GM04504 (cell line): ENCODE measurements at regions not wholly inside any gene's neighbourhood (a gene's known extent, or its start where the extent isn't known, plus 50 kb on each side); places are given as distances from the start of the nearest gene placed in this dataset.
"Not testable (repeated sequence)": the region's sequence is repeated elsewhere in the genome, so short reads cannot be mapped to it uniquely, and the experiment has no call there.

Experiments used
- DNase-seq: peaks from one replicate; pipeline ENCODE4 v3.0.0-alpha.2; 2012; ENCODE audit warnings: low read depth

DNA sequence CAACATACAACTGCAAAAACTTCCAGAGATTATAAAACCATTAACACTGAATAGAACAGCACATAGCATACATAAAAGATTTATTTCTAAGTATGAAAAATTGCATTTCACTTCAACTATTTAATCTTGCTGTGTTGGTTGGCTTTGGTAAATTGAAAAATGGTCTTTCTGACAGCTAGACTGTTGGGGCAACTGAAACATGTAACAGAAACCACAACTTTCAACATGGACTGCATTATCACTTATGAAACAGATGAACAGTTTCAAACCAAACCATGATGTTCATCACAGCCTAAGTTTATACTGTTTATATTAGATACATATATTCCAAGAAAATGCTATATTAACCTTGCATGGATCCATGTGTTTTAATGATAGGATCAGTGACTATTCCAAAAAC is 324.1 kb upstream of the PCDH9 start:
- DNase-seq = no peak

DNA sequence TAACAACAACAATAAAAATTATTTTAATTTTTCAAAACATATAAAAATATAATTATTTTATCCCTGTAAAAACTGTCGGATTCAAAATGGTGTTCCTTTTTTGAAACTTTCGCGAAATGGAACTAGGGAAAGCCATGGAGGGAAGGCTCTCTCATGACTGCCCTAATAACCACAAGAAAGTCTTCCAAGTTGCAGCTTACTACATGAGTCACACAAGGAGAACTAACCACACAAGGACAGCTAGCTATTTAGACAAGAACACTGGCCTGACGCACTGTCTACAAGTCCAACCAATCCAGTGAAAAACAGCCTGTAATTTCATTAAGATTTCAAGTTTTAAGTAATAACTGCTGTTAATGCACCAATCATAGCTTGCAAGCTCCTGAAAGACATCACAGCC is 319.2 kb upstream of the PCDH9 start:
- no peak for DNase-seq

DNA sequence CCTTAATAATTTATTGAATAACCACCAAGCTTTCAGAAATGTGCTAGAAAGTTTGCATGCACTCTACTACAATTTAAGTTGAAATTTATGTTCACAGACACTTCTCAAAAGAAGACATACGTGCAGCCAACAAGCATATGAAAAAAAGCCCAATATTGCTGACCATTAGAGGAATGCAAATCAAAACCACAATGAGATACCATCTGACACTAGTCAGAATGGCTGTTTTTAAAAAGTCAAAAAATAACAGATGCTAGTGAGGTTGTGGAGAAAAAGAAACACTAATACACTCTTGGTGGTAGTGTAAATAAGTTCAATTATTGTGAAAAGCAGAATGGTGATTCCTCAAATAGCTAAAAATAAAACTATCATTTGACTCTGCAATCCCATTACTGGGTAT is 308.8 kb upstream of the PCDH9 start:
- DNase-seq = no peak

DNA sequence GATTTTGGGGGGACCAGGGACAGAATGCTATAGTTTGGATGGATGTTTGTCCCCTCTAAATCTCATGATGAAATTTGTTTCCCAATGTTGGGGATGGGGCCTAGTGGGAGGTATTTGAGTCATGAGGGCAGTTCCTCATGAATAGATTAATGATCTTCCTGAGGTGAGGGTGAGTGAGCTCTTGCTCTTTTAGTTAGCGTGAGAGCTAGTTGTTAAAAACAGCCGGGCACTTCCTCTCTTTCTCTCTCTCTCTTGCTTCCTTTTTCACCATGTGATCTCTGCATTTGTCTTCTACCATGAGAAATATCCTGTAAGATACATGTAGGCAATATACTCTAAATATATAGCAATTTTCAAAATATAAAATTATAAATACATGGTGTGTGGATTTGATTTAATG is 290.8 kb upstream of the PCDH9 start:
- DNase-seq = no peak

DNA sequence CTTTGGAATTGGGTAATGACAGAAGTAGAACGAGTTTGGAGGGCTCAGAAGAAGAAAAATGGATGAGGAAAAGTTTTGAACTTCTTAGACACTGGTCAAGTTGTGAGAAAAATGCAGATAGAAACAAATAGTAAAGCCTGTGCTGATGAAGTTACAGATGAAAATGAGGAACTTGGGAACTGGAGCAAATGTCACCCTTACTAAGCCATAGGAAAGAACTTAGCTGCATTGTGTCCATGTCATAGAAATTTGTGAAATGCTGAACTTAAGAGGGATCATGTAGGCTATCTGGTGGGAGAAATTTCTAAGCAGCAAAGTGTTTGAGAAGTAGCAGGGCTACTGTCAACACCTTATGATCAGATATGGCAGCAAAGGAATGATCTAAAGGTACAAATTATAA is 289.2 kb upstream of the PCDH9 start:
- DNase-seq = no peak

DNA sequence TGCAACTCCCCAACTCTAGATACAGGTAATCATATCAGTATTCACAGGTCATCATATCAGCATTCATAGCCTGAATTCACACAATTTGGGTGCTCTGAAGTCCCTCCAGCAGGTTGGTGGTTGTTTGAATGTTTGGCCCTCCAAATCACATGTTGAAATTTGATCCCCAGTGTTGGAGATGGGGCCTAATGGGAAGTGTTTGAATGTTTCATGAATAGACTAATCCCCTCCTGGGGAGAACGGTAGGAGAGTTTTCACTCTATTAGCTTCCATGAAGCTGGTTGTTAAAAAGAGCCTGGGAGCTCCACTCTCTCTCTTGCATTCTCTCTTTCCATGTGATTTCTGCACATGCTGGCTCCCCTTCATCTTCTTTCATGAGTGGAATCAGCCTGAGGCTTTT is 288.6 kb upstream of the PCDH9 start:
- DNase-seq = no peak

DNA sequence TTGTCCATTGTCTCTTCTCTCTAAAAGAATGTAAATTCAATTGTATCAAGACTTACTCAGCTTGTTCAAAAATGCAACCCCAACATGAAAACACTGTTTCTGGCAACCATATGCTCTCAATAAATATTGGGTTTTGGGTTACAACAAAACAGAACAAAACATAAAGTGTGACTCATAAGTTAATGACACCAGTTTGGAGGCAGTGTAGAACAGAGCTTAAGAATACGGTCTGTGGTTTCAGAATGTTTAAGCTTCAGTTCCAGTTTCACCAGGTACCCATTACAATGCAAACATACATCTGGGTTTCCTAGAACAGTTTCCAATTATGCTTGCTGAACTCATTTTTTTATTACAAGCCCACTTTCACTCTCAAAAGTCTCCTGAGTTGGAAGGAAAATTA is 285.8 kb upstream of the PCDH9 start:
- DNase-seq = no peak

DNA sequence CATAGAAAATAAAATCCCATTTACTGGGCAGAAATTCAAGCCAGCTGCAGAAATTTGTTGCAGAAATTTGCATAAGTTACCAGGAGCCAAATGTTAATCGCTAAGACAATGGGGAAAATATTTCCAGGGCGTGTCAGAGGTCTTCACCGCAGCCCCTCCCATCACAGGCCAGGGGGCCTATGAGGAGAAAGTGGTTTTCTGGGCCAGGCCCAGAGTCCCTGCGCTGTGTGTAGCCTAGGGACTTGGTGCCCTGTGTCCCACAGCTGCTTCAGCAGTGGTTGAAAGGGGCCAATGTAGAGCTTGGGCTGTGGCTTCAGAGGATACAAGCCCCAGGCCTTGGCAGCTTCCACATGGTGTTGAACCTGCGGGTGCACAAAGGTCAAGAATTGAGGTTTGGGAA is 278.9 kb upstream of the PCDH9 start:
- no peak for DNase-seq

DNA sequence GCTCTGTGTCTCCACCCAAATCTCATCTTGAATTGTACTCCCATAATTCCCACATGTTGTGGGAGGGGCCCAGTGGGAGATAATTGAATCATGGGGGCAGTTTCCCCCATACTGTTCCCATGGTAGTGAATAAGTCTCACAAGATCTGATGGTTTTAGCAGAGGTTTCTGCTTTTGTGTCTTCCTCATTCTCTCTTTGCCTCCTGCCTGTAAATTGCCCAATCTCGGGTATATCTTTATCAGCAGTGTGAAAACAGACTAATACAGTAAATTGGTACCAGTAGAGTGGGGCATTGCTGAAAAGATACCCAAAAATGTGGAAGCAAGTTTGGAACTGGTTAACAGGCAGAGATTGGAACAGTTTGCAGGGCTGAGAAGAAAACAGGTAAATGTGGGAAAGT is 278.1 kb upstream of the PCDH9 start:
- DNase-seq = not testable (repeated sequence)

DNA sequence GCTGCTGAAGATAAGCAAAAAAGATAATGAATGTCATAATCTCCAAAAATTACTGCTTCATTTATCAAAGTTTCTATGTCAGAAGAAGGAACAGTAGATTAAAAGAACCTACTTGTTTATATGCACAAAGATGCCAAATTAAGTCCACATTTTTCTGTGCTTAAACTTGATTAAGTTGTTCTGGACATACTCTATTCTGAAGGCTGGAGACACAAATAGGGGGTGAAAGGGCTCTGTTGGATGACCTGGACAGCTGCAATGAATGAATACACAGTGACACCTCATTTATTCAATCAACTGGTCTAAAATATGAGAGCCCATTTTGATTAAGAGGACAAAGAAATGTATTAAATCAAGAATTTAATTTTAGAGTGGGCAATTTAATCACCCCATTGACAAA is 276.3 kb upstream of the PCDH9 start:
- no peak for DNase-seq

DNA sequence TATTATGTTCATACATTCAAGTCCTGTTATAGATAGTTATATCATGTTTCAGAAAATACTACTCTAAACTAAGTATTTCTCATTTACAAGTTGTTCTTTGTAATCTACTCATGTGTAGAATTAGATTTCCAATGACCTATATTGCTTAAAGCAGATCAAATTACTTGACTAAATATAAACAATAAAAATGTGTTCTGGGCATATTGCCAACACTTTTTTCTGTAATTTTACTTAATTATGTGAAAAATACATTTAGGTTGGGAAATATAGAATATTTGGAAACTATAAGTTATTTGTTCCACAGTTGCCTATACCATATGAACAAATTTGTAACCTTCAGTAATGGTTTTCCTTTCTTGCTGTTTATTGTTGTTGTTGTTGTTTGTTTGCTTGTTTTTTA is 275.2 kb upstream of the PCDH9 start:
- DNase-seq = no peak

DNA sequence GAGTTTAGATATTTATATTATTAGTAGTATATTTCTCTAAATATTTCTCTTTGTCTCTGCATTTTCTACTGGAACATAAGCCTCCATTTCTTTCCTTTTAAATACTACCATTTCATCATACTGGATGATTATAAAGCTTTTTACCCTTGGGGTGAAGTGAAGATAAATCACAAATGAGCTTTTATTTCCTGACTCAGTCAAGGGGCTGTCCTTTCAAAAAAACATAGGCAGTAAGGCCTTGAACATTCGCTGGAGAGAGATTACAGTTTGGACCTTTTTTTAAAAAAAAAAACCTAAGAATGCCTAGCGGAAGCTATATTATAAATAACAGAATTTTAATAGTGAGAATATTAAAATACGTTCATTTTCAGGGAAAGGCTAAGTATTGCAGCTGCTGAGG is 268.8 kb upstream of the PCDH9 start:
- no peak for DNase-seq

DNA sequence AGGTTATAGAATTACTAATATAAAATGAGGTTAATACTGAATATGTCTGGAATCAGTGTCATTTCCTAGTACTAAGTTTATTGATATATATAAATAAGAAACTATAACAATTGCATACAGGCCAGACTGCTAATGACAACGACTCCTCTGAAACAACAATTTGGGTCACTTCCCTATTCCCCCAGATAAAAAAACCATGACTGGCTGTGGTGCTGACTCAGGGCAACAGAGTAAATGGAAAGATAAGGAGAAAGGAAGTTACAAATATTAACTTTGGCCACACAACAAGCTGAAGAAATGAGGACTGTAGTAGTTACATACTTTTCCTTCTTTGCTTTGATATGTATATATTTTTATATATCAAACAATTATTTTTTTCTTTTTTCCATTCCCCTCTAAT is 263.7 kb upstream of the PCDH9 start:
- DNase-seq = no peak

DNA sequence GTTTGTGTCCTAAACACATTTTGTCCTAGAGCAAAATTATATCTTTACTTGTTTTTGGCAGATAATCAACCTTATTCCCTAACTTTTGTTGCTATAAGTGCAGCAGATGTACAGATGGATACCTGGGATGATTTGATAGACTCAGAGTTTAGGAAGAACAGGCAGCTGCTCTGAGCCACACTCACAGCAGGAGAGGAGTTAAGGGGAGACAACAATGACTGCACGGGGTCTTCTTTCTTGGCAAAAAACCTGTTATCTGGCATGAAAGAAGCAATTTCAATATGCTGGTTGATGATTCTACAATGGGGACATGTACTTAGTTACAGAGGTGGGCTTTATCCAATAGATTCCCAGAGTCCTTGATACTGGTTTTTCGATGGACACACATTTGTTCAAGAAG is 258.9 kb upstream of the PCDH9 start:
- DNase-seq = no peak

DNA sequence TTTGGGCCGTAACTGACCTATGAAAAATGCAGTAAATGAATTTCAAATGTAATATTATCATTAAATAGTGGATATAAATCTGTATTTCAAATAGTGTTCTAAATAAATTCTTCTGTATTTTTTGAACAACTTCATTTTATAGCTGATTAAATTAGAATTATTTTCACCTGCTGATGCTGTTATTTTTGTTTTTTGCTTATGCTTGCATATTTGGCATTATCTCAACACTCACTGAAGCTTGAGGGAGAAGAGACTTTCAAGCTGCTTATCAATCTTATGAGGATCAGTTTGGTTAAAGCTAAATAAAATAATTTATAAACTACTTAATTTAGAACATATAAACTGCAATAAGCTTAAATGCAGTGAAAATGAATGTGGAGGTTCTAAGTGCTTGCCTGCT is 251.3 kb upstream of the PCDH9 start:
- no peak for DNase-seq

DNA sequence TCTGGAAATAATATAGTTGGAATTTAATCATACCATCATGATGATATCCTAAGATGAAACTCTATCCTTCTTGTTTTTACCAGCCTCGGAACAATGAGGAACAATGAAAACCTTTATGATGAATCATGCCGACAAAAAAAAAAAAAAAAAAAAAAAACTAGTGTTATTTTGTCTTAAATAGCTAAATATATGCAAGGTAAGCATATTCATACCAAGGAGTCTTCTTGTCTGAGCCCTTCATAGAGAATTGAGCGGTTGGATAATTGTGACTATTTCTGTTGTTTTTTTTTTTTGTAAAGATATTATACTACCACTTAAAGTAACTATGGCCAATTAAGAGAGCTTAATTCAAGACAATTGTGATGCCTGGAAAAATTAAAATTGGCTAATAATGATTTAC is 244.0 kb upstream of the PCDH9 start:
- DNase-seq = no peak

DNA sequence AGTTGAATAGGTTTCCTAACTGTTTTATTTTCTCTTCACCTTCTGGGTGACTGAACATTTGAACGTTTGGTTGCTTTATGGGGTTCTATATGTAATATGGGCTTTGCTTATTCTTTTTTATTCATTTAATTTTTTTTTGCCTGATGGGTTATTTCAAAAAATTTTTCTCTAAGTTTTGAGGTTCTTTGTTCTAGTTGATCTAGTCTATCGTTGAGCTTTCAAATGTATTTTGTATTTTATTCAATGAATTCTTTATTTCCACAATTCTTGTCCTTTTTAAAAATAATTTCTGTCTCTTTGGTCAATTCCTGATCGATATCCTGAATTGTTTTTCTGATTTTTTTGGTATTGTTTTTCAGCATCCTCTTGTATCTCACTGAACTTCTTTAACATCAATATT is 239.5 kb upstream of the PCDH9 start:
- no peak for DNase-seq

DNA sequence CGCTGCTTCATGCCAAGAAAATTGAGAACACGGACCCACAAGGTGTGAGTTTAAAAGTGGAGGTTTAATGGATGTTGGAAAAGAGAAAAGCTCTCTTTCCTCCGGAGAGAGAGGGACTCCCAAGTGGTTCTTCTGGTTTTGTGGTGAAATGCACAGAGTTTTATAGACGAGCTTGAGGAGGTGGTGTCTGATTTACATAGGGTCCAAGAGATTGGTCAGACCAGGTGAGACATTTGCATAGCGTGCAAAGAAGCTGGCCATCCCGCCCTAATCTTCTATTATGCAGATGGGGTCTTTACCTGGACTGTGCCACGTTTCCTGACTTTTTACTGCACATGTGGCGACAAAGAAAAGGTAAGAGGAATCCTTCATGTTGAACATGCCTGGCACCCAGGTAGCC is 236.4 kb upstream of the PCDH9 start:
- DNase-seq = no peak

DNA sequence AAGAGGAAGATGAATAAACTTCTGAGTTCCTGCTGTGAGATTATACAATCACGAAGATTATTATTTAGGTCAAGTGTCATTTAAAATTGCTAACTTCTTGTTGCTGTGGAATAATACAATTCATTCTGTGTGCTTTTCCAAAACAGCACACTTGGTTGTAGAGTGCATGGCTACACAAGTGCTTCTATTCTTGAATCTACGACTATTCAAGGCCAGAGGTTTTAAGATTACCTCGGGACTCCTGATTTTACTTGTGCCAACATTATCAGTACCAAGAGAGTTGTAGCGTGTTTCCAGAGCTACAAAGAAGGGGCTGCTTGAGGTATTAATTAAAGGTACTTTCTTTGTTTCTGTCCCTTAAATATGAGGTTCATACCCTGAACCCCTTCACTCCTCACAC is 234.0 kb upstream of the PCDH9 start:
- no peak for DNase-seq

DNA sequence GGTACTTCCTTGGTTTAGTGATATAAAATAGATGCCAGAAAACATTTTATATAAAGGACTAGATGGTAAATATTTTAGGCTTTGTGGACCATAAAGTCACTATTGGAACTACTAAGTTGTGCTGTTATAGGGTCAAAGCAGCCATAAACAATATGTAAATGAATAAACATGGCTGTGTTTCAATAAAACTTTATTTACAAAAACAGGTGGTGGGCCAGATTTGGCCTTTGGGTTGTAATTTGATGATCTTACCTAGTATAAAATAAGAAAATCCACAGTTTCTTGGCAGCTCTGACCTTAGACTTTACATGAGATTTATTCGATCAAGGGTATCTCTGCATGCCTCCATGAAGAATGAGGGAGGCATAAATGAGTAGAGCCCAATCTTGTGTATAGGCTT is 232.0 kb upstream of the PCDH9 start:
- DNase-seq = no peak

DNA sequence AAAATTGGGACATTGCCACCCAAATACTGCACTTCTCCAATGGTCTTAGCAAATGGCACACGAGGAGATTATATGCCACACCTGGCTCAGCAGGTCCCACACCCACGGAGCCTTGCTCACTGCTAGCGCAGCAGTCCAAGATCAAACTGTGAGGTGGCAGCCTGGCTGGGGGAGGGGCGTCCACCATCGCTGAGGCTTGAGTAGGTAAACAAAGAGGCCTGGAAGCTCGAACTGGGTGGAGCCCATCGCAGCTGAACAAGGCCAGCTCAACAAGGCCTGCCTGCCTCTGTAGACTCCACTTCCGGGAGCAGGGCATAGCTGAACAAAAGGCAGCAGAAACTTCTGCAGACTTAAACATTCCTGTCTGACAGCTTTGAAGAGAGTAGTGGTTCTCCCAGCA is 222.4 kb upstream of the PCDH9 start:
- not testable (repeated sequence) for DNase-seq

DNA sequence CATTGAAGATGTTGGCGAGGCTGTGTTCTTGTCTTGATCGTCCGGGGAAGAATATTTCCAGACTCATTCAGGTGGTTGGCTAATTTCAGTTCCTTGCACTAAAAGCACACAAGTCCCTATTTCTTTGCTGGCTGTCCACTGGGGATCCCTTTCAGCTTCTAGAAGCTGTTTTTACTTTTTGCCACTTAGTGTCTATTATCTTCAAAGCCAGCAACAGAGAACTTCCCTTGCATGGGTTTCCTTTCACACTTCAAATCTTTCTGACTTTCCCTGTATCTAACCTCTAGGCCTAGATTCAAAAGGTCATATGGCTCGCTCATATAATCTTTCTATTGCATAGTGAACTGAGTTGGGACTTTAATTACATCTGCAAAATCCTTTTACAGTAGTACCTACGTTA is 215.3 kb upstream of the PCDH9 start:
- no peak for DNase-seq

DNA sequence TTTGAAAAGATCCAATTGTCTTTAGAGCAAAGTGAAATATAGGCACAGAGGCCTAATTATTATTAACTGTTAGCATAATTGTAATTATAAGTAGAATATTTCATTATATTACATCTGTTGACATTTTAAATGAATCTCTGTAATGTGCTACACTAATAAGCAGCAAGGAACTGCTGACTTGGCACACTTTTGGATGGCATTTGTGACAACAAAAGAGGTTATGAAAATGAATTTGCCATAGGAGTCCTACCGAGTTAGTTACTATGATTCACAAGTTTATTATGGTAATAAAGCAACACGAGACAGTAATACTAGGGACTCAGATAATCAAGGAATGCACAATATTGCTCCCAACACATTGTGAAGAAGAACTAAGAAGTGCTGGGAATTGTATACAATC is 213.8 kb upstream of the PCDH9 start:
- no peak for DNase-seq

DNA sequence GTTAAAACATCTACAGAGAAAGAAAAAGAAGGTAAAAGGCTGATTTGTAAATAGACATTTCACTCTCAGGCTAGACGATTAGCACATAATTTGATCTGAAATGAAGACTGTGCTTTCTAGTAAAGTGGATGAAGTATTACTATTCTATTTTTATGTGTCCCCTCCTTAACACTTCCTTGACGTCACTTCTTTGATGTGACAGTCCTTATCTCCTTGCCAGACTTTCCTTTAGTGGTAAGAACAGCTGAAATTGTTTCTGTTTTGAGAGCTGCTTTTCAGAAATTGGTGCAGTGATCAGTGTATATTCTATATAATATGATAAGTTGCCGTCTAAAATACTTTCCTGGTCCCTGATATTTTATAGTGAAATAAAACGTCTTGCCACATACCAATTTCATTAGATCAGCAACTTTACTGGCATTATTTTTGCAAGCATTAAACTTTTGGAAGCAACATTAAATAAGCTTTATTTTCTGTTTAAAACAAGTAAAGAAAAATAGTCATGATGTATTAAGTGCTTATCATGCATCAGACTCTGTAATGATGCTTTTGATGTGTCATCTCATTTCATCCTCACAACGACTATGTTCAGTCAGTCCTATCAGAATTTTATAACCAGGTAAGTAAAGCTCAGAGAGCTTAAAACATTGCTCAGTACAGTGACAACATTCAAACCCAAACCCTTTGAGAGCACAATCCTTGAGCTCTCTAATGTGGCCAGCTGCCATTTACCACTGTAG is 210.3 kb upstream of the PCDH9 start:
- DNase-seq = no peak

DNA sequence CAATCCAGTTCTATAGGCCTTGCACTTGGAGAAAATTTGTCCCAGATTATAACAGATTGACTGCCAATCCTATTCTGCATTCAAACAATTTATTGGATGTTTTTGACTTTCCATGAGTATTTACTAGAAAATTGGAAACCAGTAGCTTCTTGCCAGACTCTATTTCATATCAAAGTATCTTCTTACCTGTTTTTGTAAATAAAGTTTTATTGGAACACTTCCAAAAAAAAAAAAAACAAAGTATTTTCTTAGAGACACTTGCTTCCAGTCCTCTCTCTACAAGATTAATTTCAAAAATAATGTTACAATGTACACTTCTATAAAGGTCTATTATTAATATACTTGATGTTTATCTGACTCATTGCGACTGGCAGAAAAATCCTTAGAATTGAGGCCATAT is 209.2 kb upstream of the PCDH9 start:
- no peak for DNase-seq
